GM20000 (cell line): ENCODE measurements at regions not wholly inside any gene's neighbourhood (a gene's known extent, or its start where the extent isn't known, plus 50 kb on each side); places are given as distances from the start of the nearest gene placed in this dataset.

Source experiments
- DNase-seq: peaks from one replicate; pipeline ENCODE4 v3.0.0; 2012; ENCODE audit warnings: low spot score
- CTCF ChIP-seq: IDR thresholded peaks from 2 replicates; pipeline ENCODE4 v1.5.1; 2012; ENCODE audit warnings: mild to moderate bottlenecking, control low read depth; ENCODE audit errors: extremely low read depth, missing control alignments

DNA sequence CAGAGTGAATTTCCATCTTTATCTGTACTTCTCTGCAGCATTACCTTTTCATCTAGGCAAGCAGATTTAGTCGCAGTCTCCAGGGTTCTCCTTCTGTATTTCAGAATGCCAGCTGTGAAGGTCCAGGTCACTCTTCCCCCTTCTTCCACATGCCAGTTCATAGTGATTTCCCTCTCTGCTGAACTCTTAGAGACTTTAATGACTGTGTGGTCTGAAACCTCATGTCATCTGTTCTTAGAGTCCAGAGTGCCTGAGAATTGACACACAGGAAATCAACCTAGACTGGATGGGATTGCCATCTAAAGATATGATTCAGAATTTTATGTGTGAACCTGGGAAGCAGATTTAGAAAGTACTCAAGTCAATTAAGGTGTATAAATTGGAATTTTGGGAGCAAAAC is 248.1 kb downstream of the TPBG start:
- no peak for TF ChIP-seq CTCF
- no peak for DNase-seq

- DNase-seq, result no peak
These were observed 248.9 kb downstream of the TPBG start for GRCh38 chr6:82612475-82613039.

DNA sequence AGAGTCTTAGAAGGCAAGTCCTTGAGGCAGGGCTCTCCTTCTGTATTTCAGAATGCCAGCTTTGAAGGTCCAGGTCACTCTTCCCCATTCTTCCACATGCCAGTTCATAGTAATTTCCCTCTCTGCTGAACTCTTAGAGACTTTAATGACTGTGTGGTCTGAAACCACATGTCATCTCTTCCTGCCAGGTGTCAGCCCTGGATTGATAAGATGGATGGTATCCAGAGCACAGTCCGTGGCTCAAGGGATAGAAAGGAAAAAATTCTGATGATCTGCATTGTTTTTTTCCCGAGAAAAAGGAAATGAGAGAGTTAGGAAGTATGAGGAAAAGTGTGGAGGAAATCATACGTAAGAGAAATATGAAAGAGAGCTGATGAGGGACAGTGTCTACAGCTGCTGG is 250.9 kb downstream of the TPBG start:
- no peak for DNase-seq
- no peak for TF ChIP-seq CTCF

More at GRCh38 chr6:82612475-82613039, 248.9 kb downstream of the TPBG start:
- no peak for TF ChIP-seq CTCF

GRCh38 chr6:82616386-82617028 is 252.9 kb downstream of the TPBG start:
- DNase-seq, result no peak
- TF ChIP-seq CTCF, result no peak

DNA sequence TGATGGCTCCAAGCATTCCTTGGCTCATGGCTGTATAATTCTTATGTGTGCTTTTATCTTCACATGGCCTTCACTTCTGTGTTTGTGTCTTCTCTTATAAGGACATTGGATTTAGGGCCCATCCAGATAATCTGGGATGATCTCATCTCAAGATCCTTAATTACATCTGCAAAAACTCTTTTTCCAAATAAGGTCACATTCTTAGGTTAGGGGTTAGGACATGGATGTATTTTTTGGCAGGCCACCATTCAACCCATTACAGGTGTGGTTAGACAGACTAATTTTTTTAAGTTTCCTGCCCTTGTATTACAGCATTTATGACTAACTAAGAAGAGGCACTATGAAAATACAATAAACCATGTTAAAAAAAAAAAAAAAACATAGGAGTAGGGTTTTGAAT is 254.0 kb downstream of the TPBG start:
- TF ChIP-seq CTCF, result no peak
- no peak for DNase-seq

DNA sequence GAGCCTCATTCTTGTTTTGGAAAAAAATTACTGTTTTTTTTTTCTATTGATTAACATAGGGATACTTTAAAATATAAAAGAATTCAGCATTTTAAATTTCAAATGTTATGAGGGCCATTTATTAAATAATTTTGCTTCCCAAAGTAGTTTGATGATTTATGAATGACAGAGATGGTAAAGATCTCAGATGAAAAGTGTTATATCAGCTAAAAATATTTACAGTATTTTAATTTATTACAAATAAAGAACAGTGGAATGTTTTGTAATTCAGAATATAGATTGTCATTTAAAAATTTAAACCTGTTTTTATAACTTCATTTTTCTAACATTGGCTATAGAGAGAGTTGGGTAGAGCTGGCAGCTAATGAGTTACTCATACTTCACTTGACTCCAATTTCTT is 256.0 kb downstream of the TPBG start:
- TF ChIP-seq CTCF, result no peak
- DNase-seq, result no peak

DNA sequence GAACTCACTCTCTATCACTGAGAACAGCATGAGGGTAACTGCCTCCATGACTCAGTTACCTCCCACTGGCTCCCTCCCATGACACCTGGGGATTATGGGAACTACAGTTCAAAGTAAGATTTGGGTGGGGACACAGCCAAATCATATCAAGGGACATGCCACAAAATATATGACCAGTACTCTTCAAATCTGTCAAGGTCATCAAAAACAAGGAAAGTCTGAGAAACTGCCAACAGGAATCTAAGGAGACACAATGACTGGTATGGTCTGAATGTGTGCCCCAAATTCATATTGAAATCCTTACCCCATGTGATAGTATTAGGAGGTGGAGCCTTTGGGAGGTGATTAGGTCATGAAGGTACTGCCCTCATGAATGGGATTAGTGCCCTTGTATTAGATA is 258.8 kb downstream of the TPBG start:
- no peak for DNase-seq
- no peak for TF ChIP-seq CTCF
